ENCODE measurements at regions not wholly inside any gene's neighbourhood (a gene's known extent, or its start where the extent isn't known, plus 50 kb on each side); places are given as distances from the start of the nearest gene placed in this dataset.

- Histone ChIP-seq H3K79me2 (ENCODE audit: control insufficient read depth, insufficient read depth, low read length) (no peaks in the 10 kb centered on the region), H3K9me3 (ENCODE audit: control insufficient read depth, low read depth, low read length) (no peaks in the 10 kb centered on the region), H3K9me1 (ENCODE audit: control insufficient read depth, extremely low read depth, insufficient read depth, low read length) (no peaks in the 10 kb centered on the region), H4K20me1 (ENCODE audit: control insufficient read depth, extremely low read depth, insufficient read depth, low read length) (no peaks in the 10 kb centered on the region), H3K4me3 (ENCODE audit: control insufficient read depth in 2 of 3, extremely low read depth in 1 of 3, insufficient read depth in 2 of 3, low read depth in 1 of 3, low read length in 3 of 3) (no peak overlapping the region), H3K9ac (ENCODE audit: control insufficient read depth, extremely low read depth, insufficient read depth, low read length) (no peak overlapping the region), H3K4me1 (ENCODE audit: control insufficient read depth, extremely low read depth, insufficient read depth, low read length) (no peaks in the 10 kb centered on the region), H3K4me2 (ENCODE audit: control insufficient read depth, extremely low read depth, insufficient read depth, low read depth, low read length) (no peak overlapping the region), H3K27ac (ENCODE audit: control insufficient read depth, insufficient read depth, low read length) (no peak overlapping the region), H3K27me3 (ENCODE audit: control insufficient read depth, extremely low read depth, insufficient read depth, low read length) (no peaks in the 10 kb centered on the region), H2AFZ (ENCODE audit: control insufficient read depth, low read length) (no peak overlapping the region), H3K36me3 (ENCODE audit: control insufficient read depth in 2 of 2, extremely low read depth in 1 of 2, insufficient read depth in 2 of 2, low read length in 2 of 2) (no peaks in the 10 kb centered on the region)
- no peak for TF ChIP-seq EZH2 (IDR thresholded peaks at IDR 0.05; ENCODE audit: low read length)
- TF ChIP-seq CTCF (optimal IDR thresholded peaks at IDR 0.05 in 1 of 3, IDR thresholded peaks at IDR 0.05 in 1 of 3, conservative IDR thresholded peaks at IDR 0.05 in 1 of 3; ENCODE audit: extremely low read depth in 1 of 3, insufficient read depth in 2 of 3, low read length in 3 of 3) = no peak
- dilution Hi-C loops (cut with MboI; ENCODE audit: extremely low pct_ligation_motif_present, low sequenced_read_pairs) = no loop called here
- DNase-seq (ENCODE audit: low read depth, low spot score) (no peak), FAIRE-seq (no peak)
These were observed 219.7 kb upstream of the HS6ST1 start for GRCh38 chr2:128538396-128538795.

- Histone ChIP-seq H3K4me3 (ENCODE audit: control insufficient read depth in 2 of 3, extremely low read depth in 1 of 3, insufficient read depth in 2 of 3, low read depth in 1 of 3, low read length in 3 of 3) (no peak overlapping the region), H3K36me3 (ENCODE audit: control insufficient read depth in 2 of 2, extremely low read depth in 1 of 2, insufficient read depth in 2 of 2, low read length in 2 of 2) (no peaks in the 10 kb centered on the region), H3K27ac (ENCODE audit: control insufficient read depth, insufficient read depth, low read length) (no peak overlapping the region), H2AFZ (ENCODE audit: control insufficient read depth, low read length) (no peak overlapping the region), H3K4me1 (ENCODE audit: control insufficient read depth, extremely low read depth, insufficient read depth, low read length) (no peaks in the 10 kb centered on the region), H3K9ac (ENCODE audit: control insufficient read depth, extremely low read depth, insufficient read depth, low read length) (no peak overlapping the region), H4K20me1 (ENCODE audit: control insufficient read depth, extremely low read depth, insufficient read depth, low read length) (no peaks in the 10 kb centered on the region), H3K4me2 (ENCODE audit: control insufficient read depth, extremely low read depth, insufficient read depth, low read depth, low read length) (no peak overlapping the region), H3K79me2 (ENCODE audit: control insufficient read depth, insufficient read depth, low read length) (no peaks in the 10 kb centered on the region), H3K27me3 (ENCODE audit: control insufficient read depth, extremely low read depth, insufficient read depth, low read length) (no peaks in the 10 kb centered on the region), H3K9me3 (ENCODE audit: control insufficient read depth, low read depth, low read length) (no peaks in the 10 kb centered on the region), H3K9me1 (ENCODE audit: control insufficient read depth, extremely low read depth, insufficient read depth, low read length) (no peaks in the 10 kb centered on the region)
- TF ChIP-seq CTCF (optimal IDR thresholded peaks at IDR 0.05 in 1 of 3, IDR thresholded peaks at IDR 0.05 in 1 of 3, conservative IDR thresholded peaks at IDR 0.05 in 1 of 3; ENCODE audit: extremely low read depth in 1 of 3, insufficient read depth in 2 of 3, low read length in 3 of 3) = no peak
- TF ChIP-seq EZH2 (IDR thresholded peaks at IDR 0.05; ENCODE audit: low read length) = no peak
- dilution Hi-C loops (cut with MboI; ENCODE audit: extremely low pct_ligation_motif_present, low sequenced_read_pairs) = no loop called here
- FAIRE-seq (no peak), DNase-seq (ENCODE audit: low read depth, low spot score) (no peak)
These were observed 222.0 kb upstream of the HS6ST1 start for GRCh38 chr2:128540670-128541069.
